ENCODE measurements at regions not wholly inside any gene's neighbourhood (a gene's known extent, or its start where the extent isn't known, plus 50 kb on each side); places are given as distances from the start of the nearest gene placed in this dataset.

DNA sequence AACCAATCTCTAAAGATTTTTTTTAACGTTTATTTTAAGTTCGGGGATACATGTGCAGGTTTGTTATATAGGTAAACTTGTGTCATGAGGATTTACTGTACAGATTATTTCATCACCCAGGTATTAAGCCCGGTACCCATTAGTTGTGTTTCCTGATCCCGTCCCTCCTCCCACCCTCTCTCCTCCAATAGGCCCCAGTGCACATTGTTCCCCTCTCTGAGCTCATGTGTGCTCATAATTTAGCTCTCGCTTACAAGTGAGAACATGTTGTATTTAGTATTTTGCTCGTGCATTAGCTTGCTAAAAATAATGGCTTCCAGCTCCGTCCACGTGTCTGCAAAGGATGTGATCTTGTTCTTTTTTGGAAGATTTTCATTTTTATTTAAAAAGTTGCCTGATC, 2309.4 kb upstream of the AGA start:
- Histone ChIP-seq H3K9me3 (ENCODE audit: severe bottlenecking) (no peaks in the 10 kb centered on the region), H3K4me3 (ENCODE audit: low read depth, low read length) (no peak overlapping the region), H3K36me3 (no peaks in the 10 kb centered on the region), H3K27ac (no peak overlapping the region), H3K27me3 (ENCODE audit: insufficient read depth, low read depth, severe bottlenecking) (peaks cover 80% of the 10 kb centered on the region)
- TF ChIP-seq, protein P1, sequence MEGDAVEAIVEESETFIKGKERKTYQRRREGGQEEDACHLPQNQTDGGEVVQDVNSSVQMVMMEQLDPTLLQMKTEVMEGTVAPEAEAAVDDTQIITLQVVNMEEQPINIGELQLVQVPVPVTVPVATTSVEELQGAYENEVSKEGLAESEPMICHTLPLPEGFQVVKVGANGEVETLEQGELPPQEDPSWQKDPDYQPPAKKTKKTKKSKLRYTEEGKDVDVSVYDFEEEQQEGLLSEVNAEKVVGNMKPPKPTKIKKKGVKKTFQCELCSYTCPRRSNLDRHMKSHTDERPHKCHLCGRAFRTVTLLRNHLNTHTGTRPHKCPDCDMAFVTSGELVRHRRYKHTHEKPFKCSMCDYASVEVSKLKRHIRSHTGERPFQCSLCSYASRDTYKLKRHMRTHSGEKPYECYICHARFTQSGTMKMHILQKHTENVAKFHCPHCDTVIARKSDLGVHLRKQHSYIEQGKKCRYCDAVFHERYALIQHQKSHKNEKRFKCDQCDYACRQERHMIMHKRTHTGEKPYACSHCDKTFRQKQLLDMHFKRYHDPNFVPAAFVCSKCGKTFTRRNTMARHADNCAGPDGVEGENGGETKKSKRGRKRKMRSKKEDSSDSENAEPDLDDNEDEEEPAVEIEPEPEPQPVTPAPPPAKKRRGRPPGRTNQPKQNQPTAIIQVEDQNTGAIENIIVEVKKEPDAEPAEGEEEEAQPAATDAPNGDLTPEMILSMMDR (IDR thresholded peaks at IDR 0.05; ENCODE audit: low read depth, low read length), result no peak
- DNase-seq, result no peak

DNA sequence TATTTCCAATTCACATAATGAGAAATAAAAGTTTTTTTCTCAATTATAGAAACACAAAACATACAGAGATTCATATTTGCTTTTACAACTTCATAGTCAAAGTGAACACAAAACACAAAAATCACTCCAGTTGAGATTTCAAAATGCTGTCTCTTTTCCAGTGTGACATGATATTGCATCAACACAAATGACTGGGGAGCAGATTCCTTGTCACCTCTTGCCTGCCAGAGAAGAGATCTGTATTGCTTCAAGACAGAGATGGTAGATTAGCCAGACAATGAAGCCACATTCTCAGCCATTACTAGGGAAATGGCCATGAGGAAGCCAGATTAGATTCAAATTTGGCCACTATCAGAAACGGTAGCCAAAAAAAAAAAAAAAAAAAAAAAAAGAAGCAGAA, 2313.1 kb upstream of the AGA start:
- H3K27ac ChIP-seq, result no peak overlapping the region
- H3K27me3 ChIP-seq (ENCODE audit: insufficient read depth, low read depth, severe bottlenecking), result peaks cover 58% of the 10 kb centered on the region
- no peaks in the 10 kb centered on the region for H3K36me3 ChIP-seq
- H3K9me3 ChIP-seq (ENCODE audit: severe bottlenecking), result no peaks in the 10 kb centered on the region
- DNase-seq, result no peak
- TF ChIP-seq, protein P1 (IDR thresholded peaks at IDR 0.05; ENCODE audit: low read depth, low read length), result no peak
- H3K4me3 ChIP-seq (ENCODE audit: low read depth, low read length), result no peak overlapping the region

DNA sequence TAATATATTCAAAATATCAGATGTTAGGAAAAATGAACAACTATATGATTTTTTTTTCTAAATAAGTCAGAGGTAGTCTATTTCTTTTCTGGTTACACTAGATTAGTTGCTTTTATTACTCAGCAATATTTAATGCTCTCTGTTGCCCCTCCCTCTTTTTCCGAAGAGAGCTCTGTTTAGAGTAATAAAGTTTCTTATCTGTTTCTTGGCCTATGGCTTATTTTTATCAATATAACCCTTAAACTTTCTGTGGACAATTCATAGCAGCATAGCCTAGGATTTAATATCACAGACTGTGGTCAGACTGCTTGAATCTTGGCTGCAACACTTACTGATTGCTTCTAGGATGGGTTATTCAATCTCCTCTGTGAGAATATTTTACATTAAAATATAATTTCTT, 2315.4 kb upstream of the AGA start:
- Histone ChIP-seq H3K36me3 (no peaks in the 10 kb centered on the region), H3K27me3 (ENCODE audit: insufficient read depth, low read depth, severe bottlenecking) (peaks cover 59% of the 10 kb centered on the region), H3K9me3 (ENCODE audit: severe bottlenecking) (no peaks in the 10 kb centered on the region), H3K27ac (no peak overlapping the region), H3K4me3 (ENCODE audit: low read depth, low read length) (no peak overlapping the region)
- TF ChIP-seq, protein P1 (IDR thresholded peaks at IDR 0.05; ENCODE audit: low read depth, low read length), result no peak
- no peak for DNase-seq

DNA sequence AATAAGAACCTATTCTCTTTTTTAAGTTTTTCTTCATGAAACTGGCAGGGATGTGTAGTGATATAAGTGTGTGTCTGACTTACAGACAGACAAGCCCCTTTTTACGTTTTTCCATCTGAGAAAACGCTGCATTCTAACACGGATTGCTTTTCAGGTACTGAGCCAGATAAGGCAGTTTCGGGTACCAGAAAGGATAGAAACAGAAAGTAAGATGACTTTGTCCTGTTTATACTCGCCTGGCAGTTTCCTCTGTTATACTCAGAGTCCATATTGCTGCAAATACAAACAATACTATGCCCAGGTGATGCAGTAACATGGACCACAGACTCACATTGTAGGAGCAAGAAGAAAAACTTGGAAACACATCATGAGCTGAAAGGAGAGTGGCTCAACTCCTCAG, 2320.6 kb upstream of the AGA start:
- TF ChIP-seq, protein P1 (IDR thresholded peaks at IDR 0.05; ENCODE audit: low read depth, low read length), result no peak

DNA sequence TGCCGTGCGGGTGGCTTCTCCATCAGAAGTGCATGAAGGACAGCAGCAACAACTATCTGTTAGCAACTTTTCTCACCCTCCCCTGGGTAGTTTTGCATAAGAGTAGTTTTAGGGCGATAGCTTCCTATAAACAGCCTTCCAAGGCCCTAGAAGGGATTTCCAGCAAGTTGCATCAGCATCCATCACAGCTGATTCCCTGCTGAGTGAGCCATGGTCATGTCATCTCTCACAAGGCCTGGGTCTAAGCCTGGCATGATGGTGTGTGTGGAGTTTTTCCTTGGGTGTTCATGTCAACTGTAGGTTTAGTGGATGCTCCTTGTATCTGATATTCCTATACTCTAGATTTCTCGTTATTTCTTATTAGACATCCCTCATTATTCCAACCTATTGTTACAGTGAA, 2324.7 kb upstream of the AGA start:
- TF ChIP-seq, protein P1 (IDR thresholded peaks at IDR 0.05; ENCODE audit: low read depth, low read length), result no peak
- Histone ChIP-seq H3K36me3 (no peaks in the 10 kb centered on the region), H3K27ac (no peak overlapping the region), H3K27me3 (ENCODE audit: insufficient read depth, low read depth, severe bottlenecking) (peaks cover 66% of the 10 kb centered on the region), H3K9me3 (ENCODE audit: severe bottlenecking) (no peaks in the 10 kb centered on the region), H3K4me3 (ENCODE audit: low read depth, low read length) (no peak overlapping the region)
- DNase-seq, result no peak

More for the DNA sequence above, 2320.6 kb upstream of the AGA start:
- Histone ChIP-seq H3K36me3 (no peaks in the 10 kb centered on the region), H3K9me3 (ENCODE audit: severe bottlenecking) (no peaks in the 10 kb centered on the region), H3K27me3 (ENCODE audit: insufficient read depth, low read depth, severe bottlenecking) (peaks cover 70% of the 10 kb centered on the region), H3K27ac (no peak overlapping the region), H3K4me3 (ENCODE audit: low read depth, low read length) (no peak overlapping the region)
- no peak for DNase-seq

DNA sequence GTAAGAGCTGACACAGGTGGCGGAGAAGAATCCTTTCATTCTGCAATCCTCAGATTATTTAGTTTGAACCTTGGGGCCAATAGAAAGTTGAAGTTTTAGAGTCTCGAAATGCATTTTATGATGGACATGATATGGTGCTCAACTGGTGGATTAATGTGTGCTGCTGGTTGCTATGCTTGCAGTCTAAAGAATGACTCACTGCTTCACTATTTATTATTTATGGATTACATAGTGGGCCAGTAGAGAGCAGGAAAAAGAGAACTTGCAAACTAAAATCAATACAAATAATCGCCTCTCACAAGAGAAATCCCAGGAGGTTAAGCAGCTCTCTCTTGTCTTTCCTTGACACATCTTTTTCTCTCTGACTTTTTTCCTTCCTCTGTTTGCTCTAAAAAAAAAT, 2326.8 kb upstream of the AGA start:
- no peak overlapping the region for H3K4me3 ChIP-seq (ENCODE audit: low read depth, low read length)
- TF ChIP-seq, protein P1 (IDR thresholded peaks at IDR 0.05; ENCODE audit: low read depth, low read length), result no peak
- H3K9me3 ChIP-seq (ENCODE audit: severe bottlenecking), result no peaks in the 10 kb centered on the region
- no peaks in the 10 kb centered on the region for H3K36me3 ChIP-seq
- no peak overlapping the region for H3K27ac ChIP-seq
- peaks cover 68% of the 10 kb centered on the region for H3K27me3 ChIP-seq (ENCODE audit: insufficient read depth, low read depth, severe bottlenecking)
- DNase-seq, result no peak
